Fibroblast of the conjunctiva (primary cell): ENCODE measurements at regions not wholly inside any gene's neighbourhood (a gene's known extent, or its start where the extent isn't known, plus 50 kb on each side); places are given as distances from the start of the nearest gene placed in this dataset.

Experiments used
- DNase-seq: peaks from one replicate; pipeline ENCODE4 v3.0.0-alpha.2; 2010; ENCODE audit warnings: low read depth

- no peak for DNase-seq
Observed at GRCh38 chr13:106382534-106382933, 152.9 kb downstream of the EFNB2 start.

DNA sequence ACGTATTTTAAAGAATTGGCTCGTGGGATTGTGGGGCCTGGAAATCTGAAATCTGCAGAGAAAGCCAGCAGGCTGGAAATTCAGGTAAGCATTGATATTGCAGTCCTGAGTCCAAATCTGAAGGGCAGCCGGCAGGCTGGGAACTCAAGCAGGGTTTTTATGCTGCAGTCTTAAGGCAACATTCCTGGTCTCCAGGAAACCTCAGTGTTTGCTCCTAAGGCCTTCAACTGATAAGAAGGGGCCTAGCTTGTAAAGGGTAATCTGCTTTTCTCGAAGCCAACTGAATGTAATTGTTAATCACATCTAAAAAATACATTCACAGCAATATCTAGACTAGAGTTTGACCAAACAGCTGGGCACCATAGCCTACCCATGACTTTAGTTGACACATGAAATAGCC, 154.4 kb downstream of the EFNB2 start:
- DNase-seq = no peak

GRCh38 chr13:106377931-106378662, 157.4 kb downstream of the EFNB2 start:
- DNase-seq = no peak

- DNase-seq = no peak
Observed at GRCh38 chr13:106377341-106377740, 158.1 kb downstream of the EFNB2 start.

GRCh38 chr13:106376401-106377112, 158.9 kb downstream of the EFNB2 start:
- DNase-seq = peak; percentile 65

DNA sequence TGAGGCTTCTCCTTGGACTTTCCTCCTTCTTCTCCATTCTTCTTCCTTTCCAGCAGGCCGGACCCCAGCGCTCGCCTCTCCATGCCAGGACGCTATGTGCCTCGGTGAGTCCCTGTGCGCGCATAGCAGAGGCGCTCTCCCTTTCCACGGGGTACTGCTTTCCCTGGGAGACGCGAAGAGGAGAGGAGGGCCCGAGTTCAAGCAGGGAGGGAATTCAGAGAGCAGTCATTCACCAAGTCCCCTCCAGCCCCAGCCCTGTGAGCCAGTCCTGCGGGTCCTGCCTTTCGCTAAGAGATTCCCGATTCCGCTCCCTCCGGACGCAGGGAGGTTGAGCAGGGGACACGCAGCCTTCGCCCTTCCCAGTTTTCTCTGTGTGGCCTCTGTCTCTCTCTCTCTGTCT, 160.4 kb downstream of the EFNB2 start:
- DNase-seq = no peak

- DNase-seq = no peak
Observed at GRCh38 chr13:106374631-106375030, 160.8 kb downstream of the EFNB2 start.

DNA sequence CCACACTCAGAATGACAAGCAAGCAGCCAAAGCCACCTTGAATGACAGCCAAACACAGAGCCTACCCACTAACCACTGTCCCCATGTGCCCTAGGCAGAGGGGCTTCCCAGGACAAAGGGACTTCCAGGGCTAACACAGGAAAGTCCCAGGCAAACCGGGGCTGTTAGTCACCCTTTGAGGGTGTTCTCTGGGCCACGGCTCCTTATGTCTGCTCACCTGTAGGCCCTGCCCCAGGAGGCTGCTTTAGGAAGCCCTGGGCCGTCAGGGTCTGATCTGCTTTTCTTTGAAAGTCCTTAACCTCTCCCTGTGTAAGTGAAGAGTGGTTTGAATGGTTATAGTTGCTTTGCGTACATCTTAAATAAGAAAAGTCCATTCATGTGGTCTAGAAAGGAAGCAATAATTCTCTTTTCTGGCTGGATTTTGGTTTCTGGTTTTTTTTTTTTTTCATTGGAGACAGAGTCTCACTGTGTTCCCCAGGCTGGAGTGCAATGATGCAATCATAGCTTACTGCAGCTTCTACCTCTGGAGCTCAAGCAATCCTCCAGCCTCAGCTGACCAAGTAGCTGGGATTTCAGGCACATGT, 161.4 kb downstream of the EFNB2 start:
- DNase-seq = peak; percentile 36

DNA sequence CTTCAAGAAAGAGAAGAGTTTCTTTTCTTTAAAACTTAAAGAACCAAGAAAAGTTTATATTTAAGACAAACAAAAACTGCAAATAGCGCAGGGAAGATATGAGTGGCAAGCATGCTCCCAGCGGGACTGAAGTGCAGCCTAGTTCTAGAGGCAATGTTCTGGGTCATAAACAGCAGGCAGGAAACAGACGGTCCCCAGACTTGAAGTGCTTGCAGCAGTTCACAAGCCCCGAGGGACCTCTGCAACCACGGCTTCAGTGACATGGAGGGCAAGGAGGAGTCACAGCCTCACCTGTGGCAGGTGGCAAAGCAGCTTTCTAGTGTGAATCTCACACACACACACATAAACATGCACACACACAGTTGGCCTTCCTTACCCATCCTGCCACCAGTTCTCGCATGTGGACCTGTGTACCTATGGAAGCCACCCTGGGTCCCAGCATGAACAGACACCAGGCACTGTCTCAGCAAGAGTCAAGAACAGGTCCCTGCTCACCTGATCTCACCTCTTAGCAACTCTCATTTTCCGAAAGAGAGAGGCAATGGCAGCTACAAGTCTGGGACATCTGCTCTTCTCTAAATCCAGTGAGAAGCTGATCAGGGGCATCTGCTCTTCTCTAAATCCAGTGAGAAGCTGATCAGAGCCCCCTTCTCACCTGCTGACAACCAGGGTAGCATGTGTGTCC, 162.0 kb downstream of the EFNB2 start:
- no peak for DNase-seq

DNA sequence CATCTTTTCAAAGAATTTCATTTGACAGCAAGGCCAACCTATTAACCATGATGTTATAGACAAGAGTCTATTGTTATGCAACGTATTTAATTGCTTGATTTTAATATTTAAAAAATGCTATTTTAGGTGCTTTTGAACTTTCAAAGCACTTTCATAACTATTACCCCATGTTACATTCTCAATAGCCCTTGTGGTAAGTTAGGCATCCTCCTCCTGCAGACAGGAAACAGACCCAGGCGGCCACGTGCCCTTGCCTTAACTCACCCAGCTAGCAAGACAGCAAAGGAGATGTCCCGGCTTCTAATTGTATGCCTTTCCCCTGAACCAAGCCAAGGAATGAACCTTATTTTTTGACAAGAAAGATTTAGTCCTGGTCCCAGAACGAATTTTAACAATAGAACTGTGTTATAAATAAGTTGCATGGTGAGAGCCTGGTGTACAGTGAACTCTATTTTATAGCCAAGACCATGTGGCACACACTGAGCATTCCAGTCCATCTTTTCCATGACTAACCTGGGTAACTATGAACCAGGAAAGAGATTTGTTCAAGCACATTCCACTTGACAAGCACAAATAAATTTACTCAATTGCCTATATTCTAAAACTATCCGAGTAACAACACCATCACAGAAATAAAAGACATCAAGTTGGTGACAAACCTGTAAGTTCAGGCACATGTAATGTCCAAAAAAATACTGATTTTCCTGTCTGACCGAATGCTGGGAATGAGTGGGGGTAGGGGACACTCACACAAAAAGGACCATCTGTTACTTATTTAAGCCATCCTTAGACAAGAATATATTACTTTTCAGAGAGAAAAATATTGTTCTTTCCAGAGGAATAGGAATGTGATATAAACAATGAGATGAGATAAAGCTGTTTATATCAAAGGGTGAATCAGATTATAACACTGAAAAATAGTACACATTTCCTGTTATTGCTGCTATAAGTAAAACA, 163.0 kb downstream of the EFNB2 start:
- DNase-seq = no peak

GRCh38 chr13:106371024-106371423, 164.4 kb downstream of the EFNB2 start:
- DNase-seq = no peak

DNA sequence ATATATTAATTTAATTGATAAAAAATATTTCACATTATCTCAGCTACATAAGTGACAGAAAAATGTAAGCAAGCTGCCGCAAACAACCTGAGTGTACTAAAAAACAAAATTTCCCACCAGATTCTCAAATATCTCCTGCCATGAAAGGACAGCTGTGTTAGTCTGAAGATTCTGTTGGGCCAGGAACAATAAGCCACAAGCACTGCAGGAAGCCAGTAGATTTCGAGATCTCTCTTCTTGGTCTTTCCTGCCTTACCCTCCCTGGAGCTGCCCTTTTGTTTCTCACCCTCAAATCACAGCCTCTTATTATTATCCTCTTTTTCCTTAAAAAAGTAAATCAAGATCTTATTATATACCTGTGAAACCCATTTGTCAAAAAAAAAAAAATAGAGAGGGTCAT, 165.6 kb downstream of the EFNB2 start:
- no peak for DNase-seq

DNA sequence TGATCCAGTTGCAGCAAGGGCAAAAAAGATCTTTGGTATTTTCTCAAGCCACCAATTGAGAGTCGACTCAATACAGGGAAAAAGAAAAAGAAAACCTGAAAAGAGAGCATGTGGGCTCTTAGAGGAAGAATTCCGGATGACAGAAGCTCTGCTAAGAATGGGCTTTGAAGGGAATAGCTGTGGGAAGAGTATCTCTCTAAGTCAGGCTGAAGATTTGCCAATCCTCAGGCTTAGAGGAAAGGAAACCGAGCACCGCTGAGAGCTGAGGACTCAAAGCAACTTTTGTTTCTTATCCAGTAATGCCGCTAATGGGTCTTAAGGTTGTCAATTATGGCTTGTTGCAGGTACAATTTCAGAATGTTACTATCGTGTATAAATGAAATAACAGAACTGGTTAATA, 166.4 kb downstream of the EFNB2 start:
- DNase-seq = no peak

GRCh38 chr13:106367361-106367971, 168.0 kb downstream of the EFNB2 start:
- no peak for DNase-seq

- no peak for DNase-seq
Observed at GRCh38 chr13:106362707-106363106, 172.8 kb downstream of the EFNB2 start.

DNA sequence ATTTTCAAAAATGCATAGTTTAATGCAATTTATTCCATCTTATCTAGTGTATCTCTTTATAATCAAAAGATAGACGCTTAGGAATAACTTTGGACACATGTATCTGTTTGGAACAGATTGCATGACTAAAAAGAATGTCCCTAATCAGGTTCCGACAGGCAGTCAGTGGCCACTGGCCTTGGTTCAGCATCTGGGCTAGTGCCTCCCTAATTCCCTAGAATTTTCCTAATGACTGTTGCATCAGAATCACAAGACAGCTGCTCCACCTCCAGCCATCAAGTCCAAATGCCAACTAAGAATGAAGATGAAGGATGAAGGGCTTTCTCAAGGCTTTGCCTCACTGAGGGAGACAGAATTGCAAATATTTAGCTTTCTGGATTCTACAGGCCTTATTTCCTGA, 173.8 kb downstream of the EFNB2 start:
- DNase-seq = no peak

DNA sequence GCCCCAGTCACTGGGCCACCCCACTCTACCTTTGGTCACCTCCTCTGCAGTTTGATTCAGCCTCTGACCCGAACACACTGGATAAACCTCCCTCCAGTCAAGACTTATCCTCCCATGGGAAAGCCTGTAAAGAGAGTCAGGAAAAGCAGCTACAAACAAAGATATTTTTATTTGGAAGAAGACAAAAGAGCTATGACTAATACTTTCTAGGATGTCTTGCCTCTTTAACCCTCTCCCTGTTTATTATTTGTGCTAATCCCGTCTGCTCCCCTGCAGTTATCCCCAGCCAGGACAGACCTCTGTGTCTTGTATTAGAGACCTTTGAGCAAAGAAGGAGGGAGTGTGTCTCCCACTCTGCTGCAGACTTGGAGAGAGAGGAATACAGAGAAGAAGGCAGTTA, 178.3 kb downstream of the EFNB2 start:
- no peak for DNase-seq

DNA sequence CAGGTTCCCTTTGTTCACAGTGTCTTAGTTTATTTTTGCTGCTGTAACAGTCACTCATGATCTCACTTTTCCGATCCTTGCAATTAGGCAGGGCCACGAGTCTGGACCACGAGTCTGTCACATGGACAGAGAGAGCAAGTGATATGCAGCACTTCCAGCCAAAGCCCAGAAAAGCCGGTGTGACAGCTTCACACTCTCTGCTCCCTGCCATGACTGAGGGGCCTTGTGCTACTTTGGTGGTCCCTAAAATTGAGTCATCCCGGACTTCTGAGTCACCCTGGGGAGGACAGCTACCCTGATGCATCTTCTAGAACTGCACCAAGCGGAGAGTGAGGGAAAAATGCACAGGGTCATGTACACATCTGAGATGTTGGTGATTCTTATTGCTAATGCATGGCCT, 179.6 kb downstream of the EFNB2 start:
- DNase-seq = no peak

DNA sequence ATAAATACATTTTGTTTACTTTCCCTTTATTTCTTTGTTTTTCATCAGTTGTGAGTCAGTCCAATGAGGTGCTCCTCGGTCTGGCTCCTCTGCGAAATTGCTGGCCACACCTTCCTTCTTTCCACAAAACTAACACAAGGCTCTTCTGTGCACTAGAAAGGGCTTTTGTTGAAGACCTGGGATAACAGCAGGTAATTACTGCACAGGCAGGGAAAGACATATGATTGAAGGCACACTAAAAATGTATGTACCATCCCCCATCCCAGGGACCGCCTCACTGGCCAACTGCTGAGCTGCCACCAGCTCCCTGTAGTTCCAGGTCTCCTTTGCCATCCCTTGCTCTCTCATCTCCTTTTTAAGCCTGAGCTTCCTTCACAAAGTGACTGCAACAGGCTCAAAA, 180.5 kb downstream of the EFNB2 start:
- DNase-seq = no peak

DNA sequence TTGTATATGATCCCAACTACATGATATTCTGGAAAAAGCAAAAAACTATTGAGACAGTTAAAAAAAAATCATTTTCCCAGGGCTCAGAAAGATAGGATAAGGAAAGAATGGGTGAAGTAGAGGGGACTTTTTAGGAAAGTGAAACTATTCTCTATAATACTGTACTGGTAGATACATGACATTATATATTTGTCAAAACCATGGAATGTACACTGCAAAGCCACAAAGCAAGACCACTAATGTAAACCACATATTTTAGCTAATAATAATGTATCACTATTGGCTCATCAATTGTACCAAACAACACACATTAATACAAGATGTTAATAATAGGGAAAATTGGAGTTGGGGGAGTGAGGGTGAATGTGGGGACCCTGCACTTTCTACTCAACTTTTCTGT, 182.6 kb downstream of the EFNB2 start:
- DNase-seq = no peak

DNA sequence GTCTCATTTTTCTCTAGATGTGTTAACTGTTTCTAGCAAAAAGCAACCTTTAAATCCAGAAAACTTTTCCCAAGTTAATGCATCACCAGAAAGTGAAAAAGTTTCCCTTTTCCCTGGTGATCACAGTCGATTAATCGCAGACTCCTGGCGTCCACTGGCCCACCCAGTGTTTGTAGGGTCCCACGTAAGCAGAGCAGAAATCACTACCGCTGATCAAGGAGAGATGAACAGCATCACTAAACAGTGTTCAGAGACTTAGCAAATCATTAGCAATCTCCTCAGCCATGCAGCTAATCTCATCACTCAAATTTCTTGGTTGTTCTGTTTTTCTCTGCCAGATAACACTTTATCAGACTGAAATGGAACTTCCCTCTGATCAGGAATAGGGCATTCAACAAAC, 184.2 kb downstream of the EFNB2 start:
- no peak for DNase-seq
